ENCODE measurements at regions not wholly inside any gene's neighbourhood (a gene's known extent, or its start where the extent isn't known, plus 50 kb on each side); places are given as distances from the start of the nearest gene placed in this dataset.

DNA sequence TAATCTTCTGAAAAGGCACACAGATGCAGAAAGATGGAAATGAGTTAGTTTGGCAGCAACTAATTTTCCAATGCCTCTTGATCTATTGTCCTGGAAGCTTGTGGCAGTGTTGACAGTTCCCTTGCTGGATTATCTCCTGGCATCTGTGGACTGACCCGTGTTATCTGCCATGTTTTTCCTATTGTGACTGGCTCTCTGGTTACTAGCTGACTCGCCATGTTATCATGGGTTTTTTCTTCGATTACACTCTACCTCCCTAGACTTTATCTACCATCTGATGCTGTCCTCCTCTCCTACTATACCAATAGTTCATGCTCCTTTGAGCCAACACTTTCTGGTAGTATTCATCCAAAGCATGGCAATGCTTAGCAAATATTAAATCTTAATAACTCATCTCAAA is 63.3 kb upstream of the FLRT2 start:
- TF ChIP-seq CTCF (IDR thresholded peaks at IDR 0.05) (no peak), EP300 (IDR thresholded peaks at IDR 0.05) (no peak), POLR2A (IDR thresholded peaks at IDR 0.05) (no peak)
